GM23338 (cell line): ENCODE measurements at regions not wholly inside any gene's neighbourhood (a gene's known extent, or its start where the extent isn't known, plus 50 kb on each side); places are given as distances from the start of the nearest gene placed in this dataset.

Experiments
- EZH2 ChIP-seq: fragments of 200-600 bp; sonication (generic); IDR thresholded peaks from one replicate; pipeline ENCODE4 v1.8.0; 2017; ENCODE audit warnings: antibody characterized with exemption, mild to moderate bottlenecking, low read depth; ENCODE audit not compliant: unreplicated experiment
- POLR2AphosphoS5 ChIP-seq: IDR thresholded peaks from 2 replicates; pipeline ENCODE4 v1.6.1; 2016; ENCODE audit warnings: antibody characterized with exemption, low read depth
- TF ChIP-seq, protein P1 (sequence below), 2 experiments: fragments of 200-600 bp in 1 of 2; sonication (generic) in 1 of 2; conservative IDR thresholded peaks; 2 replicates each; pipeline versions ENCODE4 v1.5.1 to v1.6.1; 2016 to 2017; ENCODE audit warnings: antibody characterized with exemption in 2 of 2, low read depth in 2 of 2, mild to moderate bottlenecking in 2 of 2, moderate library complexity in 1 of 2
- TF ChIP-seq, protein P2 (sequence below): fragments of 250-450 bp; sonication (Bioruptor Pico); IDR thresholded peaks from 2 replicates; pipeline ENCODE4 v1.5.0; 2020; ENCODE audit warnings: mild to moderate bottlenecking, moderate library complexity

DNA sequence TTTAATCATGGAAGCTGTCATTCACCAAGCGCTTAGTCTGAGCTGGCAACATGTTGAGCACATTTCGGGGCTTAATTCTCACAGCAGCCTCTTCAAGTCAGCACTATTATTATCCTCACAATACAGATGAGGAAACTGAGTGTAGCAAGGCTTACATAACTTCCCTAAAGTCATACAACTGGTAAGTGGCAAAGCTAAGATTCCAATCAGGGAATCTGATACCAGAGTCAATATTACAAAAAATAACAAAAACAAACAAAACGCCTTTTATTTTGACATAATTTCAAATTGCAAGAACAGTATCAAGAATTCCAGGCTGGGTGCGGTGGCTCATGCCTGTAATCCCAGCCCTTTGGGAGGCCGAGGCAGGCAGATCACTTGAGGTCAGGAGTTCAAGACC lies 120.4 kb upstream of the DUSP21 start:
- TF ChIP-seq, protein P1, sequence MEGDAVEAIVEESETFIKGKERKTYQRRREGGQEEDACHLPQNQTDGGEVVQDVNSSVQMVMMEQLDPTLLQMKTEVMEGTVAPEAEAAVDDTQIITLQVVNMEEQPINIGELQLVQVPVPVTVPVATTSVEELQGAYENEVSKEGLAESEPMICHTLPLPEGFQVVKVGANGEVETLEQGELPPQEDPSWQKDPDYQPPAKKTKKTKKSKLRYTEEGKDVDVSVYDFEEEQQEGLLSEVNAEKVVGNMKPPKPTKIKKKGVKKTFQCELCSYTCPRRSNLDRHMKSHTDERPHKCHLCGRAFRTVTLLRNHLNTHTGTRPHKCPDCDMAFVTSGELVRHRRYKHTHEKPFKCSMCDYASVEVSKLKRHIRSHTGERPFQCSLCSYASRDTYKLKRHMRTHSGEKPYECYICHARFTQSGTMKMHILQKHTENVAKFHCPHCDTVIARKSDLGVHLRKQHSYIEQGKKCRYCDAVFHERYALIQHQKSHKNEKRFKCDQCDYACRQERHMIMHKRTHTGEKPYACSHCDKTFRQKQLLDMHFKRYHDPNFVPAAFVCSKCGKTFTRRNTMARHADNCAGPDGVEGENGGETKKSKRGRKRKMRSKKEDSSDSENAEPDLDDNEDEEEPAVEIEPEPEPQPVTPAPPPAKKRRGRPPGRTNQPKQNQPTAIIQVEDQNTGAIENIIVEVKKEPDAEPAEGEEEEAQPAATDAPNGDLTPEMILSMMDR (conservative IDR thresholded peaks at IDR 0.05; ENCODE audit: low read depth in 2 of 2) = no peak
- TF ChIP-seq EZH2 (no peak), POLR2AphosphoS5 (no peak)
- TF ChIP-seq, protein P2, sequence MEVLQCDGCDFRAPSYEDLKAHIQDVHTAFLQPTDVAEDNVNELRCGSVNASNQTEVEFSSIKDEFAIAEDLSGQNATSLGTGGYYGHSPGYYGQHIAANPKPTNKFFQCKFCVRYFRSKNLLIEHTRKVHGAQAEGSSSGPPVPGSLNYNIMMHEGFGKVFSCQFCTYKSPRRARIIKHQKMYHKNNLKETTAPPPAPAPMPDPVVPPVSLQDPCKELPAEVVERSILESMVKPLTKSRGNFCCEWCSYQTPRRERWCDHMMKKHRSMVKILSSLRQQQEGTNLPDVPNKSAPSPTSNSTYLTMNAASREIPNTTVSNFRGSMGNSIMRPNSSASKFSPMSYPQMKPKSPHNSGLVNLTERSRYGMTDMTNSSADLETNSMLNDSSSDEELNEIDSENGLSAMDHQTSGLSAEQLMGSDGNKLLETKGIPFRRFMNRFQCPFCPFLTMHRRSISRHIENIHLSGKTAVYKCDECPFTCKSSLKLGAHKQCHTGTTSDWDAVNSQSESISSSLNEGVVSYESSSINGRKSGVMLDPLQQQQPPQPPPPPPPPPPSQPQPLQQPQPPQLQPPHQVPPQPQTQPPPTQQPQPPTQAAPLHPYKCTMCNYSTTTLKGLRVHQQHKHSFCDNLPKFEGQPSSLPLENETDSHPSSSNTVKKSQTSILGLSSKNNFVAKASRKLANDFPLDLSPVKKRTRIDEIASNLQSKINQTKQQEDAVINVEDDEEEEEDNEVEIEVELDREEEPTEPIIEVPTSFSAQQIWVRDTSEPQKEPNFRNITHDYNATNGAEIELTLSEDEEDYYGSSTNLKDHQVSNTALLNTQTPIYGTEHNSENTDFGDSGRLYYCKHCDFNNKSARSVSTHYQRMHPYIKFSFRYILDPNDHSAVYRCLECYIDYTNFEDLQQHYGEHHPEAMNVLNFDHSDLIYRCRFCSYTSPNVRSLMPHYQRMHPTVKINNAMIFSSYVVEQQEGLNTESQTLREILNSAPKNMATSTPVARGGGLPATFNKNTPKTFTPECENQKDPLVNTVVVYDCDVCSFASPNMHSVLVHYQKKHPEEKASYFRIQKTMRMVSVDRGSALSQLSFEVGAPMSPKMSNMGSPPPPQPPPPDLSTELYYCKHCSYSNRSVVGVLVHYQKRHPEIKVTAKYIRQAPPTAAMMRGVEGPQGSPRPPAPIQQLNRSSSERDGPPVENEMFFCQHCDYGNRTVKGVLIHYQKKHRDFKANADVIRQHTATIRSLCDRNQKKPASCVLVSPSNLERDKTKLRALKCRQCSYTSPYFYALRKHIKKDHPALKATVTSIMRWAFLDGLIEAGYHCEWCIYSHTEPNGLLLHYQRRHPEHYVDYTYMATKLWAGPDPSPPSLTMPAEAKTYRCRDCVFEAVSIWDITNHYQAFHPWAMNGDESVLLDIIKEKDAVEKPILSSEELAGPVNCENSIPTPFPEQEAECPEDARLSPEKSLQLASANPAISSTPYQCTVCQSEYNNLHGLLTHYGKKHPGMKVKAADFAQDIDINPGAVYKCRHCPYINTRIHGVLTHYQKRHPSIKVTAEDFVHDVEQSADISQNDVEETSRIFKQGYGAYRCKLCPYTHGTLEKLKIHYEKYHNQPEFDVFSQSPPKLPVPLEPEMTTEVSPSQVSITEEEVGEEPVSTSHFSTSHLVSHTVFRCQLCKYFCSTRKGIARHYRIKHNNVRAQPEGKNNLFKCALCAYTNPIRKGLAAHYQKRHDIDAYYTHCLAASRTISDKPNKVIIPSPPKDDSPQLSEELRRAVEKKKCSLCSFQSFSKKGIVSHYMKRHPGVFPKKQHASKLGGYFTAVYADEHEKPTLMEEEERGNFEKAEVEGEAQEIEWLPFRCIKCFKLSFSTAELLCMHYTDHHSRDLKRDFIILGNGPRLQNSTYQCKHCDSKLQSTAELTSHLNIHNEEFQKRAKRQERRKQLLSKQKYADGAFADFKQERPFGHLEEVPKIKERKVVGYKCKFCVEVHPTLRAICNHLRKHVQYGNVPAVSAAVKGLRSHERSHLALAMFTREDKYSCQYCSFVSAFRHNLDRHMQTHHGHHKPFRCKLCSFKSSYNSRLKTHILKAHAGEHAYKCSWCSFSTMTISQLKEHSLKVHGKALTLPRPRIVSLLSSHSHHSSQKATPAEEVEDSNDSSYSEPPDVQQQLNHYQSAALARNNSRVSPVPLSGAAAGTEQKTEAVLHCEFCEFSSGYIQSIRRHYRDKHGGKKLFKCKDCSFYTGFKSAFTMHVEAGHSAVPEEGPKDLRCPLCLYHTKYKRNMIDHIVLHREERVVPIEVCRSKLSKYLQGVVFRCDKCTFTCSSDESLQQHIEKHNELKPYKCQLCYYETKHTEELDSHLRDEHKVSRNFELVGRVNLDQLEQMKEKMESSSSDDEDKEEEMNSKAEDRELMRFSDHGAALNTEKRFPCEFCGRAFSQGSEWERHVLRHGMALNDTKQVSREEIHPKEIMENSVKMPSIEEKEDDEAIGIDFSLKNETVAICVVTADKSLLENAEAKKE (CRISPR knock-in tag) = no peak
